HK-2 (cell line): ENCODE measurements at regions not wholly inside any gene's neighbourhood (a gene's known extent, or its start where the extent isn't known, plus 50 kb on each side); places are given as distances from the start of the nearest gene placed in this dataset.

ENCODE experiments used
- DNase-seq: peaks from one replicate; pipeline ENCODE4 v3.0.0-alpha.2; 2018; ENCODE audit not compliant: unreplicated experiment

DNA sequence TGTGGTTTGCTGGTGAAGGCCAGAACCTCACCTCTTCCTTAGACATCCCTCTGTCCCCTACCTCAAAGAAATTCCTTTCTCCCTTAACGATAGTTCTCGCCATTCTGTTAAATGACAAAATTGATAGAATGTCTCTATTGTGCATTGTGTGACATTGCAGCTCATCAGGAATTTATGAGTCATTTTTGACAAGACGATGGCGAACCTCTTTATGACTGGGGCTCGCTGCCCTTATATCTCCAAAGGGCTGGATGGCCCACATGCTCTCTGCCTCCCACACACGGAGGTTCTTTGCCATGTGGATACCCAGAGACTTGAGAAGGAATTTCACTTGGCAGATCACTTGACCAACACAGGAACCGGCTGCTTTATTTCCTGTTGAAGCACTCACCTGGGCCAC is 66.8 kb upstream of the RPS6KA2 start:
- DNase-seq = no peak

- no peak for DNase-seq
These were observed 65.8 kb upstream of the RPS6KA2 start for GRCh38 chr6:166692723-166693302.

DNA sequence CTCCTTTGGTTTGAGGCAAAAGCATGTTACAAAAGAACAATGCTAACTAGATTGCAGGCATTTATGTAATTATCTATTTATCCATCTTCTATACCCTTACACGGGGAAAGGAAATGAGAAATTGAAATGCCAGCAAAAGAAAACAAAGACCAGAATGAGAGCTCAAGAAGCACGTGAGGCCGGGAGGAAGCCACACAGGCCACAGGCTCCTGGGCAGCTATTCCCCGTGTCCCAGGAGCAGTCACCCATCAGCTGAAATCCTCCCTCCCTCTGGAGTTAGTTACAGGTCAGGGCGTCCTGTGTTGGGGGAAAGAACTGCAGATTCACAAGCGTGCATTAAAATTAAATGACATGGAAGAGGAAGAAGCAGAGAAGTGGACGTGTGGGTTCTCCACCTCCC is 64.7 kb upstream of the RPS6KA2 start:
- no peak for DNase-seq

- DNase-seq = peak; percentile 20
These were observed 64.1 kb upstream of the RPS6KA2 start for GRCh38 chr6:166691199-166691598.

DNA sequence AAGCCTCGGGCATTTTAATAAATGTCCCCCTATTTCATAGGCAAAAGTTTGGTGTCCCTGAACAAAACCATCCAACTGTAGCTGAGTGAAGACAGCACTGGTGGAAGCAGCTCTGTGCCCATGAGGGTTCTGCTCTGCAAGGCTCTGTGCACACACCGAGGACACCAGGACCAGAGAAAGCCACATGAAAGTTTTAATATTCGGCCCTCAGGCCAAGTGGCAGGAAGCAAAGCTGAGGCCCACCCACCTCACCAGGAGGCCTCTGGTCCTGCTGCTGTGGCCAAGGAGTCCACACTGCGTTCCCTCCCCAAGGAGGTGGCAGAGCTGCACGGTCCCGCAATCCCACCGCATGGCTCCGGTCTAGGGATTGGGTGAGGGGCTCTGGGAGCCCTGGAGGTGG is 62.6 kb upstream of the RPS6KA2 start:
- no peak for DNase-seq

- DNase-seq = no peak
These were observed 61.9 kb upstream of the RPS6KA2 start for GRCh38 chr6:166688901-166689300.

GRCh38 chr6:166687879-166688205 is 60.8 kb upstream of the RPS6KA2 start:
- DNase-seq = no peak

- DNase-seq = no peak
These were observed 60.2 kb upstream of the RPS6KA2 start for GRCh38 chr6:166687070-166687878.

DNA sequence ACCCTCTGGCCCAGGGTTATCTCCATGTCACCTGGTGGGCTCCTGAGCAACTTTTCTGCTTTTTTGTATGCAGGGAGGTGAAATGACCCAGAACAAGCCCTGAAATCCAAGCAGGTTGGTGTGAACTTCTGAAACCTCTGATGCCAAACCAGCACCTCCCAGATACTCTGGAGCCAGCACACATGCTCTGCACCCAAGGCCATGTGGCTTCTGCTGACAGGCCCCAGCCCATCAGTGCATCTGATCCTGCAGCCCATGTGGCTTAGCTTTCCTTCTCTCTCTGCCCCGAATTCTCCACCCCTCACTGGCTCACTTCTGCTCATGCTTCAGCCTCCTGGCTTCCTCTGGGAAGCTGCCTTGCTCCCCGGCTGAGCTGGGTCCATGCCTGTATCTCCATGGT is 59.3 kb upstream of the RPS6KA2 start:
- no peak for DNase-seq

DNA sequence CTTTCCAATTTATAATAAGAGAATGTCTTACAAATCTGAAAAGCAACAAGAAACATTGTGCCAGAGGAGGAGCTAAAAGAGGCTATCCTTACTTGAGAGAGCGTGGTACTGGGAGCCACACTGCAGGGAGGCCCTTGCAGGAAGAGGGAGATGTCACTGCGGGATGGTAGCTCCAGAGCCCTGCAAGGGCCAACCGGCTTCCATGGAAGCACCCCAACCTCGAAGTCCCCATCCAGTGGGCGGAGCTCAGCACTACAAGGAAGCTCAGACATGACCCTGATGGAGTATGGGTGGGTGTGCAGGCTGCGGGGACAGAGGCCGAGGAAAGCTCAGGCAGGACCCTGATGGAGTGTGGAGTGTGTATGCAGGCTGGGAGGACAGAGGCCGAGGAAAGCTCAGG is 57.8 kb upstream of the RPS6KA2 start:
- DNase-seq = no peak

DNA sequence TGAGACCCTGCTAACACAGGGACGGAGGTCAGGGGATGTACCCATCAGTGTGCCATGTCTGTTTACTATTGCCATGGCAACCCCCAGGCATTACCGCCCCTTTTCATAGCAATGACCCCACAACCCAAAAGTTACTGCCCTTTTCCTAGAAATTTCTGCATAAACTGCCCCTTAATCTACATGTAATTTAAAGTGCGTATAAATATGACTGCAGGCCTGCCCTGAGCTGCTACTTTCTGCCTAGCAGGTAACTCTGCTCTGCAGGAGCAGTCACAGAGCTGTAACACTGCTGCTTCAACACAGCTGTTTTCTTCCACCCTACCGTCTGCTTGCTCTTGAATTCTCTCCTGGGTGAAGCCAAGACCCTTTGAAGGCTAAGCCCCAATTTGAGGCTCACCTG is 57.1 kb upstream of the RPS6KA2 start:
- no peak for DNase-seq

- DNase-seq = no peak
These were observed 56.4 kb upstream of the RPS6KA2 start for GRCh38 chr6:166683477-166683876.

GRCh38 chr6:166679566-166679965 is 52.5 kb upstream of the RPS6KA2 start:
- DNase-seq = no peak

DNA sequence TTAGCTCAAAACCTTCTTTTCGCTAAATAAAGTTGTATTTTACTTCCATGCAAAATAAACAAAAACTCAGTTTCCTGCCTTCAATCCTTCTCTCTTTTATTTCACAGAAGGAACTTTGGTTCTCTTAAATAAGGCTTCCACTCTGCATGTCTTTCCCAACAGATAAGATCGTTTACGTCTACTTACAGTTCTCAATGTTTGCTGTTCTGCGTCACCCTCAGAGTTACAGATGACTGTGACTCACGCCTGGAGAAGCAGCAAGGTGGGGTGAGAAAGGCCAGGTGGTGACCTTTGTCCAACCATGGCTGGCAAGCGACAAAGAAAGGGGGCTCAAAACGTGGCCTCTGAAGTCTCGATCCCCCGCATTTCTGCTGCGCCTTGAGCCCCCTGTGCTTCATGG is 51.4 kb upstream of the RPS6KA2 start:
- no peak for DNase-seq

- DNase-seq = no peak
These were observed 50.9 kb upstream of the RPS6KA2 start for GRCh38 chr6:166677941-166678340.
